ENCODE measurements at regions not wholly inside any gene's neighbourhood (a gene's known extent, or its start where the extent isn't known, plus 50 kb on each side); places are given as distances from the start of the nearest gene placed in this dataset.

DNA sequence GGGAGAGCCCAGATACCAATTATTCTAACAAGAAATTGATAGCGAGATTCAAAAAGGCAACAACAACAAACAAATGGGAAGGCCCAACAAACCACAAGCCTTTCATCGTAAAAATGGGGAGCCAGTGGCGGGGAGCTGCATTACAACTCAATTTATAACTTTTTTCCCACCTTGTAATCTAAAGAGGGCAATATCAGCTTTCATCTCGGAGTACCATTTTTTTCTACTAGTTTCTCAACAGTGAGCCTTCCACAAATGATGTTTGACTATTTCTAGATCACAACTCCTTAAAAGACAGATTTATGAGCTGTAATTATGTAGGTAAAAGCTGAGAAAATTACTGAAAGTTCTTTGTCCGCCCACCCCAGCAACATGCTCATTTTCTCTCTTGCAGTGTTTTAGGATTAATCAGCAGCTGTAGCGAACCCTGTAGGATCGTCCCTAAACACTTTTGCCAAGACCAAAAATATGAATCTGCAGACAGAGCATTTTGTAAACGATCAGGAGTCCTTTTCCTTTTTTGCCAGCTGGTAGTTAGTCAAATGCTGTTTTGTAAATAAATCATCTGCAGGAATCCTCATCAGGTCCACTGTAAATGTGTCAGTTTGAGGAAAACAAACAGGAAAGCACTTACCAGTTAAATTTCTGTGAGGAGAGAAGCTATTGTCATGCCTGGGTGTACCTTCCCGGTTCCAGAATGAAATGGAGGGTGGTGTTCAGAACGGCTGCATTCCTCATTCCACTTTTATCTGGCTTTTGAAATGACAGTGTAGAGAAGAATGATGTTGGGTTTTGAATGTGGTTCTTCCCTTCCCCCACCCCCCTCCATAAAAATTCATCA is 53.2 kb downstream of the EEF1B2 start:
- TF ChIP-seq, protein P1, sequence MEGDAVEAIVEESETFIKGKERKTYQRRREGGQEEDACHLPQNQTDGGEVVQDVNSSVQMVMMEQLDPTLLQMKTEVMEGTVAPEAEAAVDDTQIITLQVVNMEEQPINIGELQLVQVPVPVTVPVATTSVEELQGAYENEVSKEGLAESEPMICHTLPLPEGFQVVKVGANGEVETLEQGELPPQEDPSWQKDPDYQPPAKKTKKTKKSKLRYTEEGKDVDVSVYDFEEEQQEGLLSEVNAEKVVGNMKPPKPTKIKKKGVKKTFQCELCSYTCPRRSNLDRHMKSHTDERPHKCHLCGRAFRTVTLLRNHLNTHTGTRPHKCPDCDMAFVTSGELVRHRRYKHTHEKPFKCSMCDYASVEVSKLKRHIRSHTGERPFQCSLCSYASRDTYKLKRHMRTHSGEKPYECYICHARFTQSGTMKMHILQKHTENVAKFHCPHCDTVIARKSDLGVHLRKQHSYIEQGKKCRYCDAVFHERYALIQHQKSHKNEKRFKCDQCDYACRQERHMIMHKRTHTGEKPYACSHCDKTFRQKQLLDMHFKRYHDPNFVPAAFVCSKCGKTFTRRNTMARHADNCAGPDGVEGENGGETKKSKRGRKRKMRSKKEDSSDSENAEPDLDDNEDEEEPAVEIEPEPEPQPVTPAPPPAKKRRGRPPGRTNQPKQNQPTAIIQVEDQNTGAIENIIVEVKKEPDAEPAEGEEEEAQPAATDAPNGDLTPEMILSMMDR (IDR thresholded peaks at IDR 0.05; ENCODE audit: insufficient read depth, low read depth, low read length): no peak
- H3K4me3 ChIP-seq (ENCODE audit: low read depth, low read length): peak overlapping the region; percentile 57
- DNase-seq (ENCODE audit: low read depth): peak; percentile 75

- TF ChIP-seq, protein P1 (IDR thresholded peaks at IDR 0.05; ENCODE audit: insufficient read depth, low read depth, low read length): no peak
- DNase-seq (ENCODE audit: low read depth): no peak
- H3K4me3 ChIP-seq (ENCODE audit: low read depth, low read length): peak overlapping the region; percentile 57
Observed at GRCh38 chr2:206213514-206213845, 53.8 kb downstream of the EEF1B2 start.

GRCh38 chr2:206217166-206217565 is 57.3 kb upstream of the ZDBF2 start:
- no peak for DNase-seq (ENCODE audit: low read depth)
- H3K4me3 ChIP-seq (ENCODE audit: low read depth, low read length): no peak overlapping the region
- TF ChIP-seq, protein P1 (IDR thresholded peaks at IDR 0.05; ENCODE audit: insufficient read depth, low read depth, low read length): no peak

GRCh38 chr2:206217743-206218142 is 56.7 kb upstream of the ZDBF2 start:
- TF ChIP-seq, protein P1 (IDR thresholded peaks at IDR 0.05; ENCODE audit: insufficient read depth, low read depth, low read length): no peak
- peak; percentile 48 for DNase-seq (ENCODE audit: low read depth)
- no peak overlapping the region for H3K4me3 ChIP-seq (ENCODE audit: low read depth, low read length)

GRCh38 chr2:206218156-206218555 is 56.3 kb upstream of the ZDBF2 start:
- H3K4me3 ChIP-seq (ENCODE audit: low read depth, low read length): no peak overlapping the region
- DNase-seq (ENCODE audit: low read depth): no peak
- TF ChIP-seq, protein P1 (IDR thresholded peaks at IDR 0.05; ENCODE audit: insufficient read depth, low read depth, low read length): no peak

GRCh38 chr2:206218796-206219499 is 55.5 kb upstream of the ZDBF2 start:
- TF ChIP-seq, protein P1 (IDR thresholded peaks at IDR 0.05; ENCODE audit: insufficient read depth, low read depth, low read length): no peak
- H3K4me3 ChIP-seq (ENCODE audit: low read depth, low read length): no peak overlapping the region
- DNase-seq (ENCODE audit: low read depth): peak; percentile 47

Data from fibroblast of villous mesenchyme (primary cell).